Tibial nerve (tissue), 4 donors: ENCODE measurements at regions not wholly inside any gene's neighbourhood (a gene's known extent, or its start where the extent isn't known, plus 50 kb on each side); places are given as distances from the start of the nearest gene placed in this dataset.

ENCODE experiments used
- DNase-seq, 2 donors: peaks; one replicate each; pipeline ENCODE4 v3.0.0-alpha.2; 2019; ENCODE audit warnings: low spot score in 2 of 2
- H3K27ac ChIP-seq, 4 donors: fragments of 200-600 bp; sonication (generic) in 3 of 4; one replicate each; pipeline ENCODE4 v1.5.1; 2017 to 2019; ENCODE audit warnings: mild to moderate bottlenecking in 1 of 4
- H3K27me3 ChIP-seq, 2 donors: fragments of 200-600 bp; sonication (generic) in 1 of 2; one replicate each; pipeline versions ENCODE4 v1.5.1 to v1.6.0; 2017 to 2019
- H3K36me3 ChIP-seq, 3 donors: fragments of 200-600 bp; sonication (generic); one replicate each; pipeline ENCODE4 v1.5.1; 2018 to 2019
- H3K4me1 ChIP-seq, 4 donors: fragments of 200-600 bp; sonication (generic) in 3 of 4; one replicate each; pipeline ENCODE4 v1.5.1; 2017 to 2019
- H3K4me3 ChIP-seq, 4 donors: fragments of 200-600 bp; sonication (generic) in 3 of 4; one replicate each; pipeline ENCODE4 v1.5.1; 2017 to 2019; ENCODE audit warnings: mild to moderate bottlenecking in 1 of 4, moderate library complexity in 1 of 4
- H3K9me3 ChIP-seq, 4 donors: fragments of 200-600 bp; sonication (generic) in 3 of 4; one replicate each; pipeline ENCODE4 v1.5.1; 2017 to 2019
- CTCF ChIP-seq, 5 experiments: fragments of 200-600 bp in 3 of 5; fragments of 450-650 bp in 2 of 5; sonication (generic) in 3 of 5; IDR thresholded peaks; one replicate each; pipeline ENCODE4 v1.5.1; 2016 to 2019; ENCODE audit warnings: antibody characterized with exemption in 5 of 5, mild to moderate bottlenecking in 3 of 5, moderate library complexity in 2 of 5
- EP300 ChIP-seq, 2 donors: sonication (generic); formaldehyde crosslinking; IDR thresholded peaks; one replicate each; pipeline ENCODE4 v1.6.1; 2017; ENCODE audit warnings: antibody characterized with exemption in 2 of 2, mild to moderate bottlenecking in 1 of 2
- POLR2A ChIP-seq, 2 donors: fragments of 450-650 bp; IDR thresholded peaks; one replicate each; pipeline ENCODE4 v1.6.1; 2017; ENCODE audit warnings: antibody characterized with exemption in 2 of 2, mild to moderate bottlenecking in 2 of 2, moderate library complexity in 2 of 2
- WGBS, 2 donors: methylation state at CpG; one replicate each; pipeline ENCODE4 v1.1.5; 2018; 5-methylcytosine and 5-hydroxymethylcytosine counted together

GRCh38 chr10:2118201-2118600 lies 380.9 kb upstream of the ADARB2 start:
- H3K4me3 ChIP-seq = no peak overlapping the region
- WGBS, 2 donors = 83 to 91% methylated on average over 3 of the region's 3 CpGs
- TF ChIP-seq POLR2A (IDR thresholded peaks at IDR 0.05) = no peak
- TF ChIP-seq CTCF (IDR thresholded peaks at IDR 0.05) = no peak
- no peak for TF ChIP-seq EP300 (IDR thresholded peaks at IDR 0.05)
- H3K27me3 ChIP-seq = no peaks in the 10 kb centered on the region
- no peaks in the 10 kb centered on the region for H3K36me3 ChIP-seq
- peaks cover 0 to 12% (median 0%) of the 10 kb centered on the region in 4 donors for H3K9me3 ChIP-seq
- H3K27ac ChIP-seq = no peak overlapping the region
- DNase-seq = no peak
- H3K4me1 ChIP-seq = no peaks in the 10 kb centered on the region

GRCh38 chr10:2117641-2118040 lies 380.3 kb upstream of the ADARB2 start:
- Histone ChIP-seq H3K4me3 (no peak overlapping the region), H3K27me3 (no peaks in the 10 kb centered on the region), H3K27ac (no peak overlapping the region), H3K4me1 (no peaks in the 10 kb centered on the region), H3K36me3 (no peaks in the 10 kb centered on the region), H3K9me3 (peaks cover 0 to 12% (median 0%) of the 10 kb centered on the region in 4 donors)
- 85 to 87% methylated on average over 1 of the region's 1 CpG for WGBS, 2 donors
- TF ChIP-seq CTCF (IDR thresholded peaks at IDR 0.05) = no peak
- TF ChIP-seq POLR2A (IDR thresholded peaks at IDR 0.05) = no peak
- no peak for TF ChIP-seq EP300 (IDR thresholded peaks at IDR 0.05)
- no peak for DNase-seq

- no peaks in the 10 kb centered on the region for H3K36me3 ChIP-seq
- no peaks in the 10 kb centered on the region for H3K4me1 ChIP-seq
- WGBS, 2 donors = 81 to 88% methylated on average over 8 of the region's 8 CpGs
- TF ChIP-seq POLR2A (IDR thresholded peaks at IDR 0.05) (no peak), EP300 (IDR thresholded peaks at IDR 0.05) (no peak), CTCF (IDR thresholded peaks at IDR 0.05) (no peak)
- no peak overlapping the region for H3K4me3 ChIP-seq
- no peaks in the 10 kb centered on the region for H3K27me3 ChIP-seq
- no peak overlapping the region for H3K27ac ChIP-seq
- peaks cover 0 to 5% (median 0%) of the 10 kb centered on the region in 4 donors for H3K9me3 ChIP-seq
- DNase-seq = no peak
These were observed 374.6 kb upstream of the ADARB2 start for GRCh38 chr10:2111965-2112364.

GRCh38 chr10:2108496-2108895 lies 371.2 kb upstream of the ADARB2 start:
- no peak for TF ChIP-seq POLR2A (IDR thresholded peaks at IDR 0.05)
- no peak for TF ChIP-seq CTCF (IDR thresholded peaks at IDR 0.05)
- no peak for TF ChIP-seq EP300 (IDR thresholded peaks at IDR 0.05)
- Histone ChIP-seq H3K27ac (no peak overlapping the region), H3K9me3 (no peaks in the 10 kb centered on the region), H3K4me3 (no peak overlapping the region), H3K27me3 (no peaks in the 10 kb centered on the region), H3K4me1 (no peaks in the 10 kb centered on the region), H3K36me3 (no peaks in the 10 kb centered on the region)
- 95 to 100% methylated on average over 1 of the region's 1 CpG for WGBS, 2 donors
- DNase-seq = no peak

- TF ChIP-seq EP300 (IDR thresholded peaks at IDR 0.05) (no peak), CTCF (IDR thresholded peaks at IDR 0.05) (no peak), POLR2A (IDR thresholded peaks at IDR 0.05) (no peak)
- Histone ChIP-seq H3K36me3 (no peaks in the 10 kb centered on the region), H3K27ac (no peak overlapping the region), H3K4me3 (no peak overlapping the region), H3K27me3 (no peaks in the 10 kb centered on the region), H3K4me1 (no peaks in the 10 kb centered on the region), H3K9me3 (no peaks in the 10 kb centered on the region)
- 30 to 46% methylated on average over 2 of the region's 2 CpGs for WGBS, 2 donors
- no peak for DNase-seq
These were observed 369.3 kb upstream of the ADARB2 start for GRCh38 chr10:2106641-2107040.
